Fibroblast of peridontal ligament (primary cell): ENCODE measurements at regions not wholly inside any gene's neighbourhood (a gene's known extent, or its start where the extent isn't known, plus 50 kb on each side); places are given as distances from the start of the nearest gene placed in this dataset.
"Not testable (repeated sequence)": the region's sequence is repeated elsewhere in the genome, so short reads cannot be mapped to it uniquely, and the experiment has no call there.

ENCODE experiments used
- DNase-seq: peaks from one replicate; pipeline ENCODE4 v3.0.0-alpha.2; 2010; ENCODE audit errors: extremely low read depth

GRCh38 chr6:102766963-102767362 is 1373.5 kb downstream of the GRIK2 start:
- DNase-seq = no peak

GRCh38 chr6:102764317-102764716 is 1370.8 kb downstream of the GRIK2 start:
- no peak for DNase-seq

- DNase-seq = no peak
These were observed 1370.4 kb downstream of the GRIK2 start for GRCh38 chr6:102763891-102764290.

- DNase-seq = no peak
These were observed 1368.4 kb downstream of the GRIK2 start for GRCh38 chr6:102761872-102762271.

GRCh38 chr6:102759415-102759814 is 1365.9 kb downstream of the GRIK2 start:
- DNase-seq = no peak

- DNase-seq = not testable (repeated sequence)
These were observed 1365.0 kb downstream of the GRIK2 start for GRCh38 chr6:102758536-102758935.

- no peak for DNase-seq
These were observed 1355.9 kb downstream of the GRIK2 start for GRCh38 chr6:102749210-102749971.

GRCh38 chr6:102746941-102747340 is 1353.4 kb downstream of the GRIK2 start:
- DNase-seq = no peak

- no peak for DNase-seq
These were observed 1349.3 kb downstream of the GRIK2 start for GRCh38 chr6:102742754-102743356.

- no peak for DNase-seq
These were observed 1348.5 kb downstream of the GRIK2 start for GRCh38 chr6:102742028-102742427.

- DNase-seq = no peak
These were observed 1343.4 kb downstream of the GRIK2 start for GRCh38 chr6:102736941-102737368.

- DNase-seq = no peak
These were observed 1339.4 kb downstream of the GRIK2 start for GRCh38 chr6:102732898-102733297.

GRCh38 chr6:102722086-102722485 is 1328.6 kb downstream of the GRIK2 start:
- DNase-seq = not testable (repeated sequence)

- DNase-seq = no peak
These were observed 1324.4 kb downstream of the GRIK2 start for GRCh38 chr6:102717737-102718456.

GRCh38 chr6:102717252-102717651 is 1323.7 kb downstream of the GRIK2 start:
- DNase-seq = no peak

- DNase-seq = no peak
These were observed 1307.5 kb downstream of the GRIK2 start for GRCh38 chr6:102701019-102701418.

GRCh38 chr6:102686461-102686860 is 1293.0 kb downstream of the GRIK2 start:
- DNase-seq = no peak

- DNase-seq = no peak
These were observed 1286.9 kb downstream of the GRIK2 start for GRCh38 chr6:102680413-102680812.

- no peak for DNase-seq
These were observed 1286.4 kb downstream of the GRIK2 start for GRCh38 chr6:102679865-102680264.

- no peak for DNase-seq
These were observed 1283.7 kb downstream of the GRIK2 start for GRCh38 chr6:102677225-102677624.

GRCh38 chr6:102670735-102671134 is 1277.2 kb downstream of the GRIK2 start:
- DNase-seq = no peak

GRCh38 chr6:102662851-102663250 is 1269.3 kb downstream of the GRIK2 start:
- DNase-seq = no peak

GRCh38 chr6:102660303-102660702 is 1266.8 kb downstream of the GRIK2 start:
- DNase-seq = no peak
